GM19025 (cell line): ENCODE measurements at regions not wholly inside any gene's neighbourhood (a gene's known extent, or its start where the extent isn't known, plus 50 kb on each side); places are given as distances from the start of the nearest gene placed in this dataset.
"Not testable (repeated sequence)": the region's sequence is repeated elsewhere in the genome, so short reads cannot be mapped to it uniquely, and the experiment has no call there.

ENCODE experiments used
- ATAC-seq: cut with Tn5 transposase; IDR thresholded peaks from one replicate; pipeline ENCODE4 v1.9.1; 2021; ENCODE audit warnings: mild to moderate bottlenecking, low read depth, moderate library complexity; ENCODE audit not compliant: unreplicated experiment

DNA sequence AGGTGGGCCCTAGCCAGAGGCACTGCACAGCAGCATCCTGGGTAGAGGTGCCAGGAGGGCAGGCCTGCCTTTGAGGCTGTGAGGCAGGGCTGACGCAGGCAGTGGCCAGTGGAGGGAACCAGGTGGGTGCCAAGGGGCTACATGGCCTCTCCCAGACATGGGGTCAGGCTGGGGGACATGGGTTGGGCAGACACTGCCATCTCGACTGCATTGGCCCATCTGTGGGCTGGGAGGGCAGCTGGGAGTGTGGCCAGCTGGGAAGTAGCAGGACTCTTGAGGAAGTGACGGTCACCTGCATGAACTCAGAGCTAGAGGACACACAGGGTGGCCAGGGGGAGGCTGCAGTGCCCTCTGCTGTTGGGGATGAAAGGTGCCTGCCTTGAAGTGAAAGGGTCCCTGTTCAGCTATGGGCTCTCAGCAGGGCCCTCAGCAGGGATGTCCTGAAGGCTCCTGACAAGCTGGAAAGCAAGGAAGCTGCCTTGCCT lies 294.6 kb downstream of the CCDC74A start:
- not testable (repeated sequence) for ATAC-seq

DNA sequence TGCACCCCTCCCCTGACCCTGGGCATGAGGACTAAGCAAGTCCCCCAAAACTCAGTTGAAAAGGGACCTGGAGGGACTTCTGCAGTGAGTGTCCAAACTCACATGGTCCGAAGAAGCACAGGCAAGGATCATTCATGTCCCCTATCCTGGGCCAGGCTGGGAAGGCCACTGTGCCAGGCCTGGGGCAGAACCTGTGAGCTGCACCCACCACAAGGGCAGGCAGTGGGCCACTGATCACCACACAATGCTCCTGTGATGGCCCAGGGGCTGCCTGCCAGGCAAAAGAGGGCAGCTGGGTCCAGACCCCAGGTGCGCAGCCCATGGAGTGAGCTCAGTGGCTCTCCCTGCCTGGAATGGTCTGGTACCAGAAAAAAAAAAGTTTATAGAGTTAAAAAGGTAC lies 295.4 kb downstream of the CCDC74A start:
- ATAC-seq = not testable (repeated sequence)

DNA sequence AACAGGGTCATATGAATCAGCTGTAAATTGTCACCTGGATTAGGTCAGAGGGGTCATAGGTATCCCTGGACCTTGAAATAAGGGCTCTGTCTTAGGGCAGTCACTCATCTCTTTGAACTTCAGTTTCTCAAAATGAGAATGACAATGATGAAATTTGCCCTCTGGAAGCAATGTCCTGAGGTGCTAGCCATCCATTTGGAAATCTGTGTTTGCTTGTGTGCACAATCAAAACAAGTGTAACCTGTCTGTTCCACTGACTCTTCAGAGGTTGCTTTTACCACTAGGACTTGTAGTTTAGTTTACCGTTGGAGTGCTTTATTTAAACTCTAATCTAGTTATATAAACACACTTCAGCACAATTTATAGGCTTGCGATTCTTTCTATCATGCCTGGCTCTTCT lies 297.3 kb downstream of the CCDC74A start:
- not testable (repeated sequence) for ATAC-seq

DNA sequence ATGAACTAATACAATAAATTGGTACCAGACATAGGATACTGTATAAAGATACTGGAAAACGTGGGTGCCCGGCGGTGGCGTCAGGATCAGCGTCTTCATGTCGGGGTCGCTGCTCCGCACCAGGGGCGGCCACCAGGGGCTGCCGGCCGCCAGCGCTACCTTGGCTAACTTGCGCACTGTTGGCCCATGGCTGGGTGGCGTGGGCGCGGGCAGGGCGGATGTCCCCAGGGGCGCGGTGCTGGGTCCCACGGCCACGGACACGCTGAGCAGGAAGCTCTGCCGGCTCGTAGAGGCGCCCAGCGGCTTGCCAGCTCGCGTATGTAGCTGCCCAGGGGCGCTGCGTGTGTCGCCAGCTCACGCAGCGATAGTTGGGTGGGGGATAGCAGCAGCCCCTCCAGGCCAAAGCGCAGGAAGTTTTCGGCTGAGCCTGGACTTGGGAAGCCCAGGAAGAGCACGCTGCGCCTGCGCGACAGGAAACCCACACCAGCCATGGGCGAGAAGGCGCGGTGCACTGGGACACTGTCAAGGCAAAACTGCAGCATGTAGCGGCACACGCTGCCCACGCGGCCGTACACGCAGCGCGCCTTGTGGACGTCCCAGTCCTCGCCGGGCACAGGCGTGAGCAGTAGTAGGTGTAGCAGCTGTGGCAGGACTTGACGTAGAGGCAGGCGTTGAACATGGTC lies 299.9 kb downstream of the CCDC74A start:
- no peak for ATAC-seq

DNA sequence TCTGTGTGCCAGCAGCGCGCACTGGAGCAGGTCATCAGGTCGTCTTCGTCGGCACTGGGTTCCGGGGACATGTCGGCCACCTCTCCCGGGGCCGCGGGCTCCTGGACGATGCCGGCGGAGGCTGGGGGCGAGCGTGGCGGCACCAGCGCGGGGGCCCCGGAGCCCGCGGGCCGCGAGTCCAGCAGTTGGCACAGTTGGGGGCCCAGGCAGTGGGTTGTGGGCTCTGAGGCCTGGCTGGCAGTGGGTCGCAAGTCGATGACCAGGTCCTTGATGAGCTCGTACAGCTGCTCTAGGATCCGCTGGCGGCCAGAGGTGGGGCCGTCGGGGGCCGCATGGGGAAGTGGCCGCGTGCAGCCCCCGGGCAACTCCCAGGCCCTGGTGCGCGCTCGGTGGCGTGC lies 300.5 kb downstream of the CCDC74A start:
- no peak for ATAC-seq

DNA sequence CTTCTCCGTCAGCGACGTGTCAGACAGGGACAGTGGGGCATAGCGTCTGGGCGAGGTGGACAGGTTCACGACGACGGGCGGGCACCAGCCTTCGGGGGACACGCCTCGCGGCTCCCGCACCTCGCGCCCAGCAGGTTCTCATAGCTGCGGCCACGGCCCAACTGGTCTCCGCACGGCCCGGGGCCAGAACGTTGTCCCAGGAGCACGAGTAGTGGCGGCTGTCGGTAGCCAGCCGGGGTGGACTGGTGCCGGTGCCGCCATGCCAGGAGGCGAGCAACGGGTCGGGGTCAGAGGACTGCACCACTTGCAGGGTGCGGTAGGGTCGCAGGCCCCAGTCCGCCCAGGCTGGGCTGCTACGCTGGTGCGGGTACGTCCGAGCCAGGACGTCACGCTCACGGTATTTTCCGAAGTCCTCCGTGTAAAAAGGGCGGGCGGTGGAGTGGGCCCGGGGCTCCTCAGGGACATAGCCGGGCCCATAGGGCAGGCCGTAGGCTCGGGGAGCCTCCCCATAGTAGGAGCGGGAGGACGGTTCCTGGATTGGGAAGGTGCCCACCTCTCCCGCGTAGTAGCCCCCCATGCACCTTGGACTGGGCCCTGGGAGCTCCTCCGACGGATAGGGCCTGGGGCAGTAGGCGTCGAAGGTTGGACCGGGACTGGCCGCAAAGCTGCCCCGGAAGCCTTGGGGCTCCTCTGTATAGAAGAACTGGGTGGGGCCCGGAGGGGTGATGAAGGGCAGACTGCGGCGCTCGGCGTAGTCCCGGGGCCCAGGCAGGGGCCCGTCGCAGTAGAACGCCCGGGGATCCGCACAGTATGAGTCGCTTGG lies 301.2 kb downstream of the CCDC74A start:
- ATAC-seq = not testable (repeated sequence)

DNA sequence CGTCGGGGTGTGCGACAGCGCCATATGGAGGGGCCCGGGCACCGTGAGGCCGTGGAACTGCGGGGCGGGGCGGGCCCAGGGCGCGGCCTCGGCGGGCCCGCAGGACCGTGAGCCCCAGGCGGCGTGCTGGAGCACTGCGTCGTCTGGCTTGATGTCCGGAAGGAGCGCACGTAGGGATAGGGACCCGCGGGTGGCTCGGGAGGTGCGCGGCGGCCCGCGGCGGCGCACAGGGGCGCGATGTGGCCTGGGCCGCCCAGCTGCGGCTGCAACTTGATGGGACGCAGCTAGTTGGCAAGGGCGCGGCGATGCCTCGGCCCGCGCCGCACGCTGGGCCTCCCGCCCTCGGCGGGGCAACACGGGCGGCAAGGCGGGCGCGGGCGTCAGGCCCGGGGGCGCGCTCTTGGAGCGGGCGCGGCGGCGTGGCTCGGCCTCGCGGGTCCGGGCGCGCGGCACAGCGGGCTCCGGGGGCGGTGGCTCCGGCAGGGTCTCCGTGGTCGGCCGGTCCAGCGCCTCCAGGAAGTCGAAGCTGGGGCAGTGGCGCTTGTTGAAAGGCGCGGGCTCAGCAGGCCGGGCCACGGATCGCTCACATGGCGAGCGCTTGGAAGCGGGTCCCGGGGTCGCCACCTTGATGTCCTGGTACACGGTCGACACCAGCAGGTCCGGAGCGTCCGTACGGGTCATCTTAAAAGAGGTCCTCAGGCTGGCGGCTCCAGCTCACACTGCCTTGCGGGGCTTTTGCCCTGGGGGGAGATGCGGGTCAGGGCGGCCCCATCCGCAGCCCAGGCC lies 302.0 kb downstream of the CCDC74A start:
- not testable (repeated sequence) for ATAC-seq

DNA sequence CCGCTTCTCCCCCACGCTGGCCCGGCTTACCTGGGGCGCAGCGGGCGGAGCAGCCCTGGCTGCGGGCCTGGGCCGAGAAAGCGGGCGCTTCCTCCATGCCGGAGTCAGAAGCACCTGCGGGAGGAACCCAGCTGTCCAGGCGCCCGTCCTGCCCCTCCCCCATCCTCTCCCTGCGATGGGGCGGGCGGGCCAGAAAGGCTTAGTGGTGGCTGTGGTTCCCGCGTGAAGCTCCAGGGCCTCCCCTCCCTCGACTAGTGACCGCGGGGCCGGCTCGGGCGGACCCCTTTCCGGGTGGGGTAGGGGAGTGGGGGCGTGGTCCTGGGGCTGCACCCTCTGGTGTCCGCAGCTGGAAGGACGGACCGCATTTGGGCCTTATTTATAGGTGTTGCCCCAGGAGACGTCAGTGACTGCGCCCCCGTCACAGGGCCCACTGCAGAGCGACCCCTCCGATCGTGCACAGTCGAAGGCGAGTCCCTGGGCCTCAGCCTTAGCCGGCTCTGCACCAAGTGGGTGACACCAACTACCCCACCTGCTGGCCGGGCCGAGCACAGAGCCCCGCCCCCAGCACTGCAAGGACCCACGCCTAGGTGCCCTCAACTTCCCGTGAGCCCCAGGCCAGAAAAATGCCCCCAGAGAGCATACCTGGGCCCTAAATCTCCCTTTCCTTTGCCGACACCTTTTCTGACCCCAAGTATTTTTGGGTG lies 302.7 kb downstream of the CCDC74A start:
- ATAC-seq = not testable (repeated sequence)

DNA sequence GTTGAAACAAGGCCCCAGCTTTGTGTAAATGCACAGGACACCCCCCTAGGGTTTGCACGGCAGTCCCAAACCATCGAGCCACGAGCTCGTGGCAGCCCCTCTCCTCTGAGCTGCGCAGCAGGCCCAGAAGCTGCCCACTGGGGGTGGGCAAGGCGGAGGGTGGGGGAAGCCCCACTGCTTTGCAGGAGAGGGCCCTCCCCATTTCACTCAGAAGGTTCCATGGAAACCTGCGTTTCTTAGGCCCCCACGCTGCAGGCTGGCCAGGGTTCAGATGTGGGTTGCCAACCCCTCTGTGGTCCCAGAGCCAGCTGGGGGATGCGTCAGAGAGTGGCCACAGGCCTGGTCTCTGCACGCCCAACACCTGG lies 303.2 kb downstream of the CCDC74A start:
- not testable (repeated sequence) for ATAC-seq

DNA sequence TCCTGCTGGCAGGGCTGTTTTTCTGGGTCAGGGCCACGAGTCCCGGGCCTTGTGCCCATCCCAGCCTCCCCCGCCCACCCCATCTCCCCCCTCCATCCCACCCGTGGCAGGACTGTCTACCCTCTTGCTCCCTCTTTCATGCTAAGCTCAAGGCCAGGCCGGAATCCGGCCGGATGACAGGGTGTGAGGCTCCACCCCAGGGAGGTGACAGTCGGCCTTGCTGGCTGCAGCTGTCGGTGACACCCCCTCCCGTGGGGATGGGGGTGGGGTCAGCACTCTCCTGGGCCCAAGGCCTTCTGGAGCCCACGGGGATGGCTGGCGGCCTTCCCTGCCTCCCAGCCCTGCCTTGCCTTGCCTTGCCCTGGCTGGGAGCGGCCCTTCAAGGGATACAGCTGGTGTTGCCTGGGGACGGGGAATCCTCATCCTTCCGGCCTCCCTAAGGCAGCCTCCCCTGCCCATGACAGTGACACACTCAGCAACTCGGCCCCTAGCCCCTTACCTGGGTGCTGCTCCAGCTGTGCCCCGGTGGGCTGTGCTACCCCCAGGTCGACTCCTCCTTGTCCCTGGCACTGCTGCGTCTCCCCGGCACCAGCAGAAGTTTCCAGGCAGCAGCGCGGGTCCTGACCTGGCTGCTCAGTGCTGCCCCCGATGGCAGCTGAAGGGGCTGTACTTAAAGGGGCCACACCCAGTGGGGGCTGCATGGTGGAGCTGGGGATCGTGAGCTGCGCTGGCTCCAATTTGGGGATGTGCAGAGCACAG lies 303.9 kb downstream of the CCDC74A start:
- not testable (repeated sequence) for ATAC-seq

DNA sequence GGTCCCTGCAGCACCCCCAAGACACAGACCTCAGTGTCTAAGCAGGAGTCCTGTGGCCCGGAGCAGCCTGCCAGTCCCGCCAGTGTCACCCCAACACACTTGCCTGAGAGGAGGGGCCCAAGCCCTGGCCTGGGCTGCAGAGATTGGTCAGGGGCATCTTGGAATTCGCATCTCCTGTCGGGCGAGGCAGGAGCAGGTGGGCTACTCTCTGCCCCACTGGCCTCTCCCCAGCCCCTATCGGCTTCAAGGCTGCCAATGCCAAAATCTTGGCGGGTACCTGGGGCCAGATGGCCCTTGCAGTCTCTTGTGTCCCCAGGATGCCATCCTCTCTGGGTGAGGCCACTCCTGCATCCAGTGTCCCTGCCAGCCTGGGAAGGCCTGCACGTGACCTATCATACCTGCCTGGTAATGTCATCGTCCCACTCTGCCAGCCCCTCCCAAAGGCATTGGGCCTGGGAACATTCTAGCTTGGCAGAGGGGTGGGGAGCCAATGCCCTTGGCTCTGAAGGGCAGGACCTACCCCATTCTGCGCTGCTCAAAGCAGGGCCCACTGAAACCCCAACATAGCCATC lies 304.6 kb downstream of the CCDC74A start:
- ATAC-seq = not testable (repeated sequence)

DNA sequence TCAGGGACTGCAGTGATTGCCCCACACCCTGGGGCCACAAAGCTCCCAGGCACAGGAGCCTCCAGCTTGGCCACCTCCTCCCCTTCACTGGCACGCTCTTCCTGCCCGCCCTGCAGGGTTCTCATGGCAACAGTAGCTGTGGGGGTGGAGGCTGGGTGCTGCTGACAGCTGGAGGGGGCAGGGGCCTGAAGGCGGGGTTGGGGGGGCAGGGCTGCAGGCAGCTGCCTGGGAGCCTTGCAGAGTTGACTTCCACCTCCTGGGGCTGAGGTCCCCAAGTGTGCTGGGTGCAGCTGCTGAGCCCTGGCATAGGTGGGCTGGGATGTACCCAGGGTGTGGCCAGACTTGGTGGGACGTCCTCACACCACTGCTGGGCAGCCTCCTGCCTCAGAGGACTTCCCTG lies 305.2 kb downstream of the CCDC74A start:
- not testable (repeated sequence) for ATAC-seq

DNA sequence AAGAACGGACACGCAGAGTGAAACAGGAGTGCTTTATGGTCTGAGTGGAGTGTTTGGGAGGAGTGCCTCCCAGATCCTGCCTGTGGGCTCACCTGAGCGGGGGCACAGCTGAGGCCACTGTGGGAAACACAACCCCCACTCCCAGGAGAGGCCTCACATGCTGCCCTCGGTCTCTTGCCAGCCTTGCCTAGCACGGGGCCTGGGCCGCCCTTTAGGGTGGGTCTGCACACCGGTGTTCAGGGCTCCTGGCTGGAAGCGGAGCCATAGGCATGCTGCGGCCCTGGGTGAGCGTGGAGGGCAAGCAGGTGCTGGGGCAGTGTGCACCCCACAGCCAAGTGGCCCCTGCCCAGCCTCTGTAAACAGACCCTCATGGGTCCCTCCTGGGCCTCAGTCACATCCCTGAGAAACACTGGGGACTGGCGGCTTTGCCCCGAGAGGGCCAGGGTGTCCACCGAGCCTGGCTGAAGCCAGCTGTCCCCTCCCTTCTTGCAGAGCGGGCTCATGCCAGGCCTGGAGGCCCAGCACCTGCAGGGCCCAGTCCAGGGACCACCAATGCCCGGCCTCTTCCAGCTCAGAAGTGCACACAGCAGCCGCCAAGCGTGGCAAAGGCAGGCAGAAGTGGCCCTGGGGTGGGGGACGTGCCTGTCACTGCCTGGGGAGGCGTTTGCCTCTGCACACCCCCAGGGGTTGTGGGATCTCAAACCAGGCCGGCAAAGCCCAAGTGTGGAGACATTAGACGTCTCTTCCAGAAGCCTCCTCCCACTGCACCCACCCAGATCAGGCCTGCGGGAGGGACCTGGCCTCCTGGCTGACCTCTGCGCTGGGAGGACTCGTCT lies 305.9 kb downstream of the CCDC74A start:
- ATAC-seq = not testable (repeated sequence)

DNA sequence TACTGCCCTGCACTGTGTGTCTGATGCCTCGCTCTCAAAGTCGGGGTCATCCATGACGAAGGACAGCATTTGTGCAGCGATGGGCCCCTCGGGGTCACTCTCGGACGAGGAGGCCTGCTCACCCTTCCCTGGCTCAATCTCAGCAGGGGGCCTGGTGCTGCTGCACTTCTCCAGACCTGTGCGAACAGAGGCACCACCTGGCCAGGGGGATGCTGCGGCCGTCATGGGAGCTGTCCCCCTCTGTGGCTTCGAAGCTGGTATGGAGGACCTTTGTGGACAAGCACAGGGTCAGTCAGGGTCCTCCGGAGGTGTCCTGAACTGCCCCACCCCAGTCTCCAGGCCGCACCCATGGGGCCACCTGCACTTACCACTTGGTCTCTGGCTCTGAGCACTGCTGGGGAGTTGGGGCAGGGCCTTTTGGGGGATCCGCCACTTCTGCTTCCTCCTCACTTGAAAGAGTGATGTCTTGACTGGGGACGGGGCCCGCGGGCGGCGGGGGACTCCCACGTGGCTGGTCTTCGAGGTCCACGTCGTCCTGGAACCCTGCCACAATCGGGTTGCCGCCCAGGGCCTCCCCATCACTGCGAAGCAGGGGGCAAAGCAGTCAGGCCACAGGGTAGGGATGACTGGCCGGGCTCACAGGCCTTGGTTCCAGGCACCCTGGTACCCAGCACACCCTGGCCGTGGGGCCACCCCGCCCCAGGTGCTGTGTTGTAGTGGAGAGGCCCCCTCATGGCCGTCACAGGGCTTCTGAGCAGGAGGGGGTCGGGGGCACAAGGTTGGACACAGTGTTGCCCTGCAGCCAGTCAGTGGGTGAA lies 306.7 kb downstream of the CCDC74A start:
- ATAC-seq = not testable (repeated sequence)

DNA sequence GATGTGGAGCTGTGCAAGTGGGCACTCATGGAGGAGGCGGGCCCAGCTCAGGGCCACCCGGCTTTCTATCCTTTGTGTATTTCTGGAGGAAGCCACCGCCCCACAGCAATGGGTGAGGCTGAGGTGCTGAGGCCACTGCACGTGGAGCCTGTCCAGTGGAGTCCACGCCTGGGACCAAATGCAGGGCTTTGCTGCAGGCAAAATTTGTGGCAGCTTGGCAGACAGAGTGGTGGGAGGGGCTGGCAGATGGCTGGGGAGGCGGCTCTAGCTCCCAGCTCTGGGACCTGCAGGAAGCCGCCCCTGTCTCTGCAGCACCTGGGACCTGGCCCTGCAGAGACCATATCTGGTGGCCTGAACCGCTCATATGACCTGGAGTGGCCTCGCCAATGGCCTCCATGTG lies 307.3 kb downstream of the CCDC74A start:
- not testable (repeated sequence) for ATAC-seq

DNA sequence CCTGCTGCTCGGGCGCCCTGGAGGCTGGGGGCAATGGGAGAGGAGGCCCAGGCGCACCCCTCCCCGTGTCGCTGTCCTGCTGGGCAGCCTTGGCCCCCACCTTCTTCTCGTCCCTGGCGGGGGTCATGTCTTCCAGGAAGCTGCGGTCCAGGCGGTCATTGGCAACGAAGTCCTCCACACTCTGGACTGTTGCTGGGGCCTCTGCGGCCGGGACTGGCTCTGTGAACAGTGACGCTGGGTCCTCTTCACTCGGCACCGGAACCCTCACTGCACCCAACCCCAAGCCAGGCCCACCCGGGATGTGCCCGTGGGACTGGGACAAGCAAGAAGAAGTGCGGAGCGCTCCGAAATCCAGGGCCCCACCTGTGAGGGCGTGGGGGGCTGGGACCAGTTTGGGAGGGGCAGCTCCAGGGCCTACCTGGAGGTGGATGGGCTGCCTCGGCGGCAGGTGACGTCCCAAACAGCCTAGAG lies 308.0 kb downstream of the CCDC74A start:
- ATAC-seq = no peak

DNA sequence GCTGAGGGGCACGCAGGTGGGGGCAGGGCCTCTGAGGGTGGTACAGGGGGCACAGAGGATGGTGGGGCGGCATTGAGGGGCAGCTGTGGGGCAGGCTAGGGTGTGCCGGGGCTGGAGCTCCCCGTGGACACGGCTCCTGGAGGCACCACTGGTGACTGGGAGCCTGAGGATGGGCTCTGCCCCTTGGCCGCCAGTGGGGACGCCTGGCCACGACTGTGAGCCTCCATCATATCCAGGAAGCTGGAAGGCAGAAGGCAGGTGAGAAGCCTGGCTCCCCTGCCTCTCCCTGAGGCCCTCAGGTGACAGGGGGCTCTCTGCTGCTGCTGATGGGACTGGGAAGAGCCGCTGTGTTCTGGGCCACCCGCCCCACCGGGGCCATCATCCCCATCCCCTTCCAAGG lies 308.4 kb downstream of the CCDC74A start:
- not testable (repeated sequence) for ATAC-seq
